ENCODE measurements at regions not wholly inside any gene's neighbourhood (a gene's known extent, or its start where the extent isn't known, plus 50 kb on each side); places are given as distances from the start of the nearest gene placed in this dataset.
"Not testable (repeated sequence)": the region's sequence is repeated elsewhere in the genome, so short reads cannot be mapped to it uniquely, and the experiment has no call there.

- no peak overlapping the region for H3K4me3 ChIP-seq (ENCODE audit: low read depth, low read length)
- DNase-seq (ENCODE audit: low read depth), result no peak
- TF ChIP-seq CTCF (IDR thresholded peaks at IDR 0.05; ENCODE audit: insufficient read depth, low read depth, low read length), result no peak
Measured at GRCh38 chr9:75798505-75798904, 92.0 kb upstream of the PCSK5 start.

GRCh38 chr9:75803130-75803529 is 87.3 kb upstream of the PCSK5 start:
- peak; percentile 21 for DNase-seq (ENCODE audit: low read depth)
- H3K4me3 ChIP-seq (ENCODE audit: low read depth, low read length), result no peak overlapping the region
- TF ChIP-seq CTCF (IDR thresholded peaks at IDR 0.05; ENCODE audit: insufficient read depth, low read depth, low read length), result no peak

GRCh38 chr9:75810063-75810462 is 80.4 kb upstream of the PCSK5 start:
- no peak for TF ChIP-seq CTCF (IDR thresholded peaks at IDR 0.05; ENCODE audit: insufficient read depth, low read depth, low read length)
- H3K4me3 ChIP-seq (ENCODE audit: low read depth, low read length), result no peak overlapping the region
- DNase-seq (ENCODE audit: low read depth), result no peak

- TF ChIP-seq CTCF (IDR thresholded peaks at IDR 0.05; ENCODE audit: insufficient read depth, low read depth, low read length), result no peak
- no peak for DNase-seq (ENCODE audit: low read depth)
- no peak overlapping the region for H3K4me3 ChIP-seq (ENCODE audit: low read depth, low read length)
Measured at GRCh38 chr9:75811692-75812091, 78.8 kb upstream of the PCSK5 start.

- no peak overlapping the region for H3K4me3 ChIP-seq (ENCODE audit: low read depth, low read length)
- DNase-seq (ENCODE audit: low read depth), result no peak
- no peak for TF ChIP-seq CTCF (IDR thresholded peaks at IDR 0.05; ENCODE audit: insufficient read depth, low read depth, low read length)
Measured at GRCh38 chr9:75812141-75812540, 78.3 kb upstream of the PCSK5 start.

- DNase-seq (ENCODE audit: low read depth), result no peak
- no peak for TF ChIP-seq CTCF (IDR thresholded peaks at IDR 0.05; ENCODE audit: insufficient read depth, low read depth, low read length)
Measured at GRCh38 chr9:75814667-75815066, 75.8 kb upstream of the PCSK5 start.

GRCh38 chr9:75820471-75821115 is 69.9 kb upstream of the PCSK5 start:
- not testable (repeated sequence) for H3K4me3 ChIP-seq (ENCODE audit: low read depth, low read length); DNase-seq (ENCODE audit: low read depth)

More at GRCh38 chr9:75814667-75815066, 75.8 kb upstream of the PCSK5 start:
- H3K4me3 ChIP-seq (ENCODE audit: low read depth, low read length), result no peak overlapping the region

All from fibroblast of villous mesenchyme (primary cell).